DMS53 (cell line): ENCODE measurements at regions not wholly inside any gene's neighbourhood (a gene's known extent, or its start where the extent isn't known, plus 50 kb on each side); places are given as distances from the start of the nearest gene placed in this dataset.
"Not testable (repeated sequence)": the region's sequence is repeated elsewhere in the genome, so short reads cannot be mapped to it uniquely, and the experiment has no call there.

Source experiments
- DNase-seq: peaks from one replicate; lab custom pipeline; 2025; lab: John Stamatoyannopoulos, UW

- not testable (repeated sequence) for DNase-seq
Measured at GRCh38 chr22:25456300-25457043, 108.0 kb upstream of the GRK3 start.

DNA sequence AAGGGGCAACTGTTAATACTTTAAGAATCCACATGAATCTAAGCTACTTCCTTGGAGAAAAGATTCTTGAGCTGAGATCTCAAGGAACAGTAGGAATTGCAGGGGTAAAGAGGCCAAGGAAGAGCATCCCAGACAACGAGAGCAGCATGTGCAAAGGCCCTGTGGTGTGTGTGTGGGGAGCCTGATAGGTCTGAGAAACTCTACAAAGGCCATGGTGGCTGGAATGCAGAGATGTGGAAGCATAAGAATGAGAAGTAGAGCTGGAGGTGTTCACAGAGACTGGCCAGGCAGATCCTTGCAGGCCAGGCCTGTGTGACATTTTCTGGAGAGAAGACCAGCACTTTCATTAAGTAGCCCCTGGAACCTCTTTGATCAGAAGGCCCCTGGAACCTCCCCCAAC lies 105.8 kb upstream of the GRK3 start:
- DNase-seq = not testable (repeated sequence)

DNA sequence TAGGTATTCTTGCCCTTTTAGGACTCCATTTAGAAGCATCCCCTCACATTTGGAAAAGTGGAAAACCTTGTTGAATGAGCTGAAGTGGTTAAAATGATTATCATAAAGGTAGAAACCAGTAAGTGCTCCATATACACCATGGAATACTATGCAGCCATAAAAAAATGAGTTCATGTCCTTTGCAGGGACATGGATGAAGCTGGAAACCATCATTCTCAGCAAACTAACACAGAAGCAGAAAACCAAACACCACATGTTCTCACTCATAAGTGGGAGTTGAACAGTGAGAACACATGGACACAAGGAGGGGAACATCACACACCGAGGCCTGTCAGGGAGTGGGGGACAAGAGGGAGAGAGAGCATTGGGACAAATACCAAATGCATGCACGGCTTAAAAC lies 103.8 kb upstream of the GRK3 start:
- DNase-seq = not testable (repeated sequence)

GRCh38 chr22:25461301-25461700 lies 103.2 kb upstream of the GRK3 start:
- no peak for DNase-seq

DNA sequence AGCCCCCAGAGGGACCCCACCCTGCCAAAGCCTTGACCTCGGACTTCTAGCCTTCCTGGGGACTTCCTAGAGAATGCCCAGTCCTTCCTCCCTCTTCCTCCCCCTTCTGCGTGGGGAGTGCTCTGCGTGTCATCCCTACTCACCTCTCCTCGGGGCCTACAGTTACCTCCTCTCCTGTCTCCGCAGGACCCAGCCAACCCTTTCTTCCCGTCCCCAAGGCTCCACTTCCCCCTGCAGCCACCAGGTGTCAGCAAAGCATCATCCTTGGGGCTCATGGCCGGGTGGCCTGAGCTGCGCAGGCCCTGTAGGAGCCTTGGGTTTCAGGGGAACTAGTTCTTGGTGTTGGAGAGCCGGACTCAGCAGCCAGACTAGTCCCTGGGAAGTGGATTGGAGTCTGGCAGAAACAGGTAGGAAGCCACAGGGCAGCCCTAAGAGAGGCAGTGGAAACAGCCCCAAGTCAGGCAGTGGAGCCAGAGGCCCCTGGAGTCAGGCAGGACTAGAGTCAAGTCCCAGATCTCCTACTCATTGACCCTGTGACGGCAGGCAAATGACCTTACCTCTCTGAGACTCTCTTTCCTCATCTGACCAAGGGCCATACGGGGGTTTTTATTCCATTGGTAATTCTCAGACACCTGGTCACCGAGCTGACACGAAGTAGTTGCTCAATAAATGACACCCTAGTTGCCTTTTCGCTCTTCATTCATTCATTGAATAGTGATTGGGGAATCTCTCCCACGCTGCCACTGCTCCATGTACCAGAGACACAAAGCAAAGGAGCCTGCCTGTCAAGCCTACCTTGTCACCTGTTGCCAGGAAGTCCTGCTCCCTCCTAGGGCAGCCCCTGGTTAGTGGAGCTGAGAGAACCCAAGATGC lies 101.8 kb upstream of the GRK3 start:
- peak; percentile 63 for DNase-seq

DNA sequence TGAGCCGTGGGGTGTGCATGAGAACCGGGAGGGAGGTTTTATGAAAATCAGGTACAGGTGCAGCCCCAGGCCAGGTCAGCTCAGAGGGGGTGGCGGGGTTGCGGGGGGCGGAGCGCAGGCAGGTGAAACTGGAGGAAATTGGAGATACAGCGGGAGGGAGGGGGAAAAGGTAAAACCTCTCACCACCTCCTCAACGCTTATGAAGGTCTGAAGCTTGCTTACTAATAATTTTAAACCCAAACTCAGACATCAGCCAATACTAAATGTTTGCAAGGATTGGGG lies 101.2 kb upstream of the GRK3 start:
- DNase-seq = not testable (repeated sequence)

GRCh38 chr22:25464326-25464725 lies 100.1 kb upstream of the GRK3 start:
- DNase-seq = not testable (repeated sequence)

- no peak for DNase-seq
Measured at GRCh38 chr22:25465949-25466348, 98.5 kb upstream of the GRK3 start.

DNA sequence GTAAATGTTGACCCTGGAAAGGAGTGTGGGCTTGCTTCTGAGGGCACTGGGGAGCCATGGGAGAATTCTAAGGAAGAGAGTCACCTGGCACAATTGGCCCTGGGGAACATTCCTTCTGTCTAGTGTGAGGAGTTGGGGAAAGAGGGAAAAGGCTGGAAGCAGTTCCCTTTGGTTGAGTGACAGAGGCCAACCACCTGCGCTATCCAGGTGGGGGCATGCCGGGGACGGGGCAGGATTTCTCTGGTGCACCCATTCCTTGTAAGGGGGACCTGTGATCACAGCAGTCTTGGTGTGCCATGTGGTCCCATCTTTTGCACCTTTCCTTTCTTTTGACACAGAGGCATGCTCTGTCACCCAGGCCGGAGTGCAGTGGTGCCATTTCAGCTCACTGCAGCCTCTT lies 92.1 kb upstream of the GRK3 start:
- no peak for DNase-seq

DNA sequence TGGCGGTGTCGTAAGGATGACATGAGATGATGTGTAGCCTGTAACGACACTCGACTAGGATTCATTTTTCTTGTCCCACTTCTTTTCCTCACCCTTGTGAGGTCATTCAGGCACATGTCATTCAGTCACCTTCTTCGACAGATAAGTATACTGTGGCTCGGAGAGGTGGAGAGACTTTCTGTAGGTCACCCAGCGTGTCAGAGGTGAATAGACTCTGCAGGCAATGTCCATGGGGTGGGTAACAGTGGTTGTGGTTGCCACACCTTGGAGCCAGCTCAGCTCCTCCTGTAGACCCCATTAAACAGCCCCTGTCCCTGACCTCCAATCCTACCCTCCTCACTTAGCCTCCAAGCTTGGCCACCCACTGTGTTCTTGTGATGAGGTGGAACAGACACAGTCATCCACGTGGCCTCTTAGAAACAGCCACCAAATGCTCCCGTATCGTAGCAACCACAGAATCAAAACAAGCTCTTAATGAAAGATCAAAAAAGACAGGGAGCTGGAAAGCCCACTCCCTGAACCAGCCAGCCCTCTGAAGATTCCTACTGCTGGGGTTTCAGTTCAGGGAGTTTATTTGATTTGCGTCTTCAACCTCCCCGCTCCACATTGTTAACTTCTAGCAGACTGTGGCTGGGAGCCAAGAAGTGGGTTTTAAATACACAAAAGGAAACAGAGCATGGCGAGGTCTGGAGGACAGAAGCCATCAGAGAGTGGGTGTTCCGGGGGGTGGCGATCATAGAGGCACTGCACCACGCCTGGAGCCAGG lies 89.0 kb upstream of the GRK3 start:
- DNase-seq = peak; percentile 68

GRCh38 chr22:25477358-25477757 lies 87.1 kb upstream of the GRK3 start:
- no peak for DNase-seq

GRCh38 chr22:25478111-25478510 lies 86.4 kb upstream of the GRK3 start:
- DNase-seq = no peak

DNA sequence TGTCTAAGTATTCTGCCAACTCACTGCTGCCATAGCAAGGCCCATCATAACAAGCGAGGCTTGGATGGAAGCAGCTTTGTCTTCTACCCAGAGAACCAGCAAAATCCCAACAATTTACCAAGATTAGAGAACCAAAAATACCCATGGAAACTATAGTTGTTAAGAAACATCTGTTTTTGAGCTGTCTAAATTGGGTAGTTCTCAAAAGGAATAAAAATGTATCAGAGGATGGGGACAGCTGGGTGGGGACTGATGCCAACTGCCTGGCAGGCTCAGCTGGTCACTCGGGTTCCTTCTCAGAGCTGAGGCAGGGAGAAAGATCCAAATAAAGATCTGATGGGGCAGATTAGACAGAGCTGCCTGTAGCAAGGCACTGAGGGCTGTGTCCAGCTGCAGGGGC lies 85.9 kb upstream of the GRK3 start:
- DNase-seq = no peak

DNA sequence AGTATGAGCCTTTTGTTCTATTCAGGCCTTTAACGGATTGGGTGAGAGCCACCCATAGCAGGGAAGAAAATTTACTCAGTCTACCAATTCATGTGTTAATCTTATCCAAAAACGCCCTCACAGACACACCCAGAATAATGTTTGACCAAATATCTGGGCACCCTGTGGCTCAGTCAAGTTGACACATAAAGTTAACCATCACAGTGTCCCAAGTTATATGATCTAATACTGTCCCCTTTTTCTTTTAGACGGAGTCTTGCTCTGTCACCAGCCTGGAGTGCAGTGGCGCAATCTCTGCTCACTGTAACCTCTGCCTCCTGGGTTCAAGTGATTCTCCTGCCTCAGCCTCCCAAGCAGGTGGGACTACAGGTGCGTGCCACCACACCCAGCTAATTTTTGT lies 83.6 kb upstream of the GRK3 start:
- DNase-seq = not testable (repeated sequence)

- no peak for DNase-seq
Measured at GRCh38 chr22:25482091-25482760, 82.2 kb upstream of the GRK3 start.

GRCh38 chr22:25482868-25483639 lies 81.4 kb upstream of the GRK3 start:
- DNase-seq = no peak

DNA sequence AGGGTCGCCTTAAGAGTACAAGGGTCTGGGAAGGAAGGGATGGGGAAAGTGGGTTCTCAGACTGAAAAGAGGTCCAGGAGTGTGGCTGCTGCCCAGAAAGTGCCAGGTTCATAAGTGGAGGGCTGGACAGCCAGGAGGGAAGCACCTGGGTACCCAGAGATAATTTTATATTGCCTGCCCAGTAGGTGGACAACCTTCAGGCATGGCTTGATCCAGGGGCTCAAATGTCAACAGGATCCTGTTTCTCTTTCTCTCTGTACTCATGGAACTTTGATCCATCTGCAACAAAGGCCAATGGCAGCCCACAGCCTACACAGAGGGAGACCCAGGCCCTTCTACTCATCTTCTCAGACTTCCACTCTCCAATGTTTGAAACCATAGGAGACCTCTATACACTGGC lies 80.5 kb upstream of the GRK3 start:
- no peak for DNase-seq

DNA sequence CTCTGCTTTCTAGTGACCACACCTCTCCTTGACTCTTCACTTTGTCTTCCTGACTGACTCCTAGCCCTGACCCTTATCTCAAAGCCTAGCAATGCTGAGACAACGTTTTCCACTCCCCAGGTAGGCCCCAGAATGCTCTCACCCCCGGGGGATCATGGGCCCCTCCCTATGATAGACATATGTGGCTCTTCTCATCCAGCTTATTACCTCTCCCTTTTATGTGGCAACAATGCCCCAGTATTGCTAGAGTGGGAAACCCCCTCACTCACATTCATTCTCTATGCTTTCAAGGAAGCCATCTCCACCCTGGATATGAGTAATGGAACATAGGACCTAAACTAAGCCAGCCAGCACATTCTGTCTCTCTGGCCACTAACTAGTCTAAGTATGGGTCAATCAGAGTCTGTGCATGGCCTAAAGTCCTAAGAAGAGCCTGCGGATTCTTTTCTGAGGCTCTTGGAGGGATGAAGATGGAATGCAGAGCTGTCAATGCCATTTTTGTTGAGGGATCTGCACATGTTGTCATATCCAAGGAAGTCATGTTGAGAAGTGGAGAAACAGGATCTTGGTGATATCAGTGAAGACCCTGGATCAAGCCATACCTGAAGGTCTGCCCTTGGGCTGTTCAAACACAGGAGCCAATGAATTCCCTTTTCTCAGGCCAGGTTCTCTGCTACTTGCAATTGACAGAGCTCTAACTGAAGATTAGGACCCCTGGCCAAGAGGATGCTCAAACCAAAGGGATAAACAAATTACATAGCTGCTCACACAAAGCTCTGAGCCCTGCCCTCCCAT lies 79.8 kb upstream of the GRK3 start:
- no peak for DNase-seq

GRCh38 chr22:25485626-25486545 lies 78.6 kb upstream of the GRK3 start:
- peak; percentile 23 for DNase-seq

DNA sequence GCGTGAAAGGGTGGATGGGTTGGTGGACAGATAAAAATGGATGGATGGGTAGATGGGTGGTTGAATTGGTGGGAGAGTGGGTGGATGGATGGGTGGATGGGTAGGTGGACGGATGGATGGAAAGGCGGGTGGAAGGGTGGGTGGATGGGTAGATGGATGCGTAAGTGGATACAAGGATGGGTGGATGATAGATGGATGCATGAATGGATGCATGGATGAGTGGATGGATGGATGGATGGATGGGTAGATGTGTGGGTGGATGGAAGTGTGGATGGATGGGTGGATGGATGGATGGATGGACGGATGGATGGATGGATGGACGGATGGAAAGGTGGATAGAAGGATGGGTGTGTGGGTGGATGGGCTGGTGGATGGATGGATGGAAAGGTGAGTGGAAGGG lies 77.0 kb upstream of the GRK3 start:
- DNase-seq = no peak
